ENCODE measurements at regions not wholly inside any gene's neighbourhood (a gene's known extent, or its start where the extent isn't known, plus 50 kb on each side); places are given as distances from the start of the nearest gene placed in this dataset.
"Not testable (repeated sequence)": the region's sequence is repeated elsewhere in the genome, so short reads cannot be mapped to it uniquely, and the experiment has no call there.

DNA sequence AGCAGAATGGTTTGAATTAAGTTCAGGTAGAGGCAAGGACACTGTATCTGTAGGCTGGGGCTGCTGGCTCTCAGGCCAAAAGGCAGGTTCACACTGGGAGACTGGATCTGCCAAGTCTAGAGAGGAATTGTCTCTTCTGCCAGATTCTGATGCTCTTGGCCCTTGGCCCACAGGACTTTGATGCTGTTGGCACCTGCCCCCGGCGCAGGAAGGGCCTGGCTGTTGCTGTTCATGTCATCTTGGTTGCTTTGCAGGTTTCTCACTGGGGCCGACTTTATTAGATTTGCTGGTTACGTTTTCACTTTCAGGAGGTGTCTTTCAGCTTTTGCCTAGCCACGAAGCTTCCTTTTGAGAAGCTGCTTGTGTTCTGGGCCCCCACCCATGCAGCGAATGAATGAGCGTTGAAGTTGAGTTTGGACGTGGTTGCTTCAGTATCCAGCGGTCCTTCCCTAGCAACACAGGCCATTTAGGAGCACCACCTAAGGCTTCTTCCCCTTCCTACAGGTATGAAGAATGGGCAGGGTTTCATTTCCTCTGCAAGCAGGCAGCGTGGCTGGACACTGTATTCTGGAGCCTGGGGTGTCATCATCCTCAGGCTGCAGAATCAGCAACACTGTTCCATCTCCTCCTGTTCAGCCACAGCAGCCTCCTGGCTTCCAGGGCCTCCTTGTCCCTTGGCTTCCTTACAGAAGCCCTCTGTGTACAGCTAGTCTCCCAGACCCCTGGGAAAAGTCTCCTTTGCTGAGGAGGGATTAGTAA is 65.6 kb upstream of the PRR23C start:
- no peaks in the 10 kb centered on the region for H3F3A ChIP-seq (ENCODE audit: insufficient read depth)
- H3K4me3 ChIP-seq = no peak overlapping the region
- H4K20me1 ChIP-seq (ENCODE audit: insufficient read depth) = no peaks in the 10 kb centered on the region
- H3K27me3 ChIP-seq (replicated peaks; ENCODE audit: insufficient read depth) = no peaks in the 10 kb centered on the region
- DNase-seq = no peak
- no peaks in the 10 kb centered on the region for H3K9me2 ChIP-seq (ENCODE audit: insufficient read depth)
- H3K36me3 ChIP-seq (ENCODE audit: low read depth) = no peaks in the 10 kb centered on the region
- no peaks in the 10 kb centered on the region for H3K9me3 ChIP-seq (ENCODE audit: low read depth)
- in situ Hi-C loops (cut with MboI) = loop anchor here (5.0 kb wide), 1 partner anchor 217 kb away; no protein-coding TSS in a partner anchor
- H3K27ac ChIP-seq = no peak overlapping the region
- TF ChIP-seq EZH2 (IDR thresholded peaks at IDR 0.05; ENCODE audit: insufficient read depth, poor library complexity, severe bottlenecking) (no peak), EZH2phosphoT487 (IDR thresholded peaks at IDR 0.05; ENCODE audit: insufficient read depth, low read depth) (no peak)
- H2AFZ ChIP-seq = no peak overlapping the region
- WGBS, 2 experiments (ENCODE audit: low coverage in 1 of 2, low lambda C conversion rate in 2 of 2, missing lambda C conversion rate in 2 of 2) = 68 to 72% methylated on average over 10 of the region's 10 CpGs
- no peak overlapping the region for H3K9ac ChIP-seq
- no peak overlapping the region for H3K4me2 ChIP-seq (ENCODE audit: unreplicated experiment)
- H3K79me2 ChIP-seq (ENCODE audit: insufficient read depth) = no peaks in the 10 kb centered on the region
- H3K4me1 ChIP-seq (ENCODE audit: insufficient read depth) = no peaks in the 10 kb centered on the region

GRCh38 chr3:139110929-139111328 is 66.2 kb upstream of the PRR23C start:
- not testable (repeated sequence) for H3K4me2 ChIP-seq (ENCODE audit: unreplicated experiment); H4K20me1 ChIP-seq (ENCODE audit: insufficient read depth)
- in situ Hi-C loops (cut with MboI) = loop anchor here (5.0 kb wide), 1 partner anchor 216 kb away; no protein-coding TSS in a partner anchor

GRCh38 chr3:139111392-139112229 is 66.9 kb upstream of the PRR23C start:
- H3K9me3 ChIP-seq (ENCODE audit: low read depth) = no peaks in the 10 kb centered on the region
- H3F3A ChIP-seq (ENCODE audit: insufficient read depth) = peaks cover 3% of the 10 kb centered on the region; the same call in 1 of the 2 replicates
- H3K4me2 ChIP-seq (ENCODE audit: unreplicated experiment) = no peak overlapping the region
- TF ChIP-seq EZH2phosphoT487 (IDR thresholded peaks at IDR 0.05; ENCODE audit: insufficient read depth, low read depth) (no peak), EZH2 (IDR thresholded peaks at IDR 0.05; ENCODE audit: insufficient read depth, poor library complexity, severe bottlenecking) (no peak)
- H3K27ac ChIP-seq = no peak overlapping the region
- no peaks in the 10 kb centered on the region for H4K20me1 ChIP-seq (ENCODE audit: insufficient read depth)
- H2AFZ ChIP-seq = no peak overlapping the region
- no peaks in the 10 kb centered on the region for H3K36me3 ChIP-seq (ENCODE audit: low read depth)
- 10 to 11% methylated on average over 13 of the region's 13 CpGs for WGBS, 2 experiments (ENCODE audit: low coverage in 1 of 2, low lambda C conversion rate in 2 of 2, missing lambda C conversion rate in 2 of 2)
- no peak overlapping the region for H3K4me3 ChIP-seq
- H3K27me3 ChIP-seq (replicated peaks; ENCODE audit: insufficient read depth) = no peaks in the 10 kb centered on the region
- in situ Hi-C loops (cut with MboI) = loop anchor here (5.0 kb wide), 1 partner anchor 216 kb away; no protein-coding TSS in a partner anchor
- peaks cover 4% of the 10 kb centered on the region for H3K4me1 ChIP-seq (ENCODE audit: insufficient read depth)
- no peak overlapping the region for H3K9ac ChIP-seq
- peak; percentile 76 for DNase-seq
- no peaks in the 10 kb centered on the region for H3K79me2 ChIP-seq (ENCODE audit: insufficient read depth)
- no peaks in the 10 kb centered on the region for H3K9me2 ChIP-seq (ENCODE audit: insufficient read depth)

More at GRCh38 chr3:139110929-139111328, 66.2 kb upstream of the PRR23C start:
- H3F3A ChIP-seq (ENCODE audit: insufficient read depth); H3K27me3 ChIP-seq (replicated peaks; ENCODE audit: insufficient read depth); DNase-seq; H2AFZ ChIP-seq; H3K79me2 ChIP-seq (ENCODE audit: insufficient read depth); H3K27ac ChIP-seq; H3K4me1 ChIP-seq (ENCODE audit: insufficient read depth); H3K4me3 ChIP-seq; H3K36me3 ChIP-seq (ENCODE audit: low read depth); H3K9ac ChIP-seq; H3K9me3 ChIP-seq (ENCODE audit: low read depth); H3K9me2 ChIP-seq (ENCODE audit: insufficient read depth): not testable (repeated sequence)
- WGBS, 2 experiments (ENCODE audit: low coverage in 1 of 2, low lambda C conversion rate in 2 of 2, missing lambda C conversion rate in 2 of 2) = 12 to 28% methylated on average over 2 of the region's 2 CpGs

DNA sequence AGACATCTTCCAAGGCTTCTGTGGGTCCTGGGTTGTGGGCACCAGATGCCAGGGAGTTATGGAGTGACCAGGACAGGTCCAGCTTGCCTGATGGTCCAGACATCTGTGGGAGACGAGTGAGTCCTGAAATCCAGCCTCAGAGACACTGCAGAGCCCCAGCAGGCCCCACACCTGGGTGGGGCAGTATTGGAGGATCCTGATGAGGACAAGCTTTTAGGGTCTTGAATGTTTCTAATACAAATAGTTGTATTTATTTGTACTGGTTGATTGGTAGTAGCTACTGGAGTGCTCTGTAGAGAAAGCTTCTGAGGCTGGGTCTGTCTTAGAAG is 67.5 kb upstream of the PRR23C start:
- TF ChIP-seq EZH2 (IDR thresholded peaks at IDR 0.05; ENCODE audit: insufficient read depth, poor library complexity, severe bottlenecking) (no peak), EZH2phosphoT487 (IDR thresholded peaks at IDR 0.05; ENCODE audit: insufficient read depth, low read depth) (no peak)
- 0% methylated on average over 1 of the region's 1 CpG for WGBS, 2 experiments (ENCODE audit: low coverage in 1 of 2, low lambda C conversion rate in 2 of 2, missing lambda C conversion rate in 2 of 2)
- H3K36me3 ChIP-seq (ENCODE audit: low read depth) = no peaks in the 10 kb centered on the region

More for the DNA sequence above, 67.5 kb upstream of the PRR23C start:
- Histone ChIP-seq H3K4me1 (ENCODE audit: insufficient read depth) (peaks cover 9% of the 10 kb centered on the region), H3K27me3 (replicated peaks; ENCODE audit: insufficient read depth) (no peaks in the 10 kb centered on the region), H3K27ac (no peak overlapping the region), H3K79me2 (ENCODE audit: insufficient read depth) (no peaks in the 10 kb centered on the region), H3K4me2 (ENCODE audit: unreplicated experiment) (no peak overlapping the region), H3K9ac (no peak overlapping the region), H4K20me1 (ENCODE audit: insufficient read depth) (no peaks in the 10 kb centered on the region), H3K9me2 (ENCODE audit: insufficient read depth) (no peaks in the 10 kb centered on the region), H3K4me3 (no peak overlapping the region), H3K9me3 (ENCODE audit: low read depth) (no peaks in the 10 kb centered on the region), H2AFZ (no peak overlapping the region), H3F3A (ENCODE audit: insufficient read depth) (peaks cover 9% of the 10 kb centered on the region)
- in situ Hi-C loops (cut with MboI) = loop anchor here (5.0 kb wide), 1 partner anchor 215 kb away; no protein-coding TSS in a partner anchor
- no peak for DNase-seq
